DND-41 (cell line): ENCODE measurements at regions not wholly inside any gene's neighbourhood (a gene's known extent, or its start where the extent isn't known, plus 50 kb on each side); places are given as distances from the start of the nearest gene placed in this dataset.

Experiments
- ATAC-seq: fragments of 200-7000 bp; cut with Tn5 transposase; 3 replicates; pipeline ENCODE4 v1.9.1; 2021; ENCODE audit warnings: low read depth; ENCODE audit not compliant: insufficient read depth
- DNase-seq: peaks from one replicate; pipeline ENCODE4 v3.0.0-alpha.2; 2020
- H2AFZ ChIP-seq: 2 replicates; pipeline ENCODE4 v1.6.0; 2012; ENCODE audit warnings: low read depth, low read length
- H3K27ac ChIP-seq: 2 replicates; pipeline ENCODE4 v1.5.1; 2012; ENCODE audit warnings: low read length, inconsistent platforms
- H3K27me3 ChIP-seq: fragments of 200-600 bp; sonication (generic); 2 replicates; pipeline ENCODE4 v1.6.0; 2012; ENCODE audit warnings: low read length, mild to moderate bottlenecking, inconsistent platforms; ENCODE audit not compliant: insufficient read depth, poor library complexity
- H3K36me3 ChIP-seq: 2 replicates; pipeline ENCODE4 v1.5.1; 2012; ENCODE audit warnings: low read length, inconsistent platforms; ENCODE audit not compliant: insufficient read depth
- H3K4me1 ChIP-seq: 2 replicates; pipeline ENCODE4 v1.5.1; 2012; ENCODE audit warnings: mild to moderate bottlenecking, low read length; ENCODE audit not compliant: insufficient read depth
- H3K4me2 ChIP-seq: 2 replicates; pipeline ENCODE4 v1.6.0; 2012; ENCODE audit warnings: mild to moderate bottlenecking, moderate library complexity, low read length, inconsistent platforms; ENCODE audit not compliant: insufficient read depth
- H3K4me3 ChIP-seq, 2 experiments: fragments of 200-600 bp in 1 of 2; shearing (Covaris generic) in 1 of 2; 2 replicates each; pipeline ENCODE4 v1.5.1; 2012 to 2016; ENCODE audit warnings: inconsistent platforms in 2 of 2, low read length in 2 of 2, mild to moderate bottlenecking in 2 of 2, low read depth in 1 of 2, moderate library complexity in 1 of 2
- H3K79me2 ChIP-seq: 2 replicates; pipeline ENCODE4 v1.6.0; 2012; ENCODE audit warnings: low read length, inconsistent platforms; ENCODE audit not compliant: insufficient read depth
- H3K9ac ChIP-seq: 2 replicates; pipeline ENCODE4 v1.6.0; 2012; ENCODE audit warnings: low read depth, mild to moderate bottlenecking, inconsistent platforms, low read length, moderate library complexity
- H3K9me3 ChIP-seq: 2 replicates; pipeline ENCODE4 v1.5.1; 2012; ENCODE audit warnings: low read length, moderate library complexity, mild to moderate bottlenecking, inconsistent platforms; ENCODE audit not compliant: insufficient read depth, severe bottlenecking
- H4K20me1 ChIP-seq: 2 replicates; pipeline ENCODE4 v1.6.0; 2012; ENCODE audit warnings: low read length; ENCODE audit not compliant: insufficient read depth
- CTCF ChIP-seq: IDR thresholded peaks from 2 replicates; pipeline ENCODE4 v1.5.1; 2012; ENCODE audit warnings: borderline replicate concordance, low read length, moderate library complexity, mild to moderate bottlenecking; ENCODE audit not compliant: poor library complexity, severe bottlenecking; ENCODE audit errors: extremely low read depth
- EZH2 ChIP-seq: IDR thresholded peaks from 3 replicates; pipeline ENCODE4 v1.6.1; 2012; ENCODE audit warnings: borderline replicate concordance, low read depth, mild to moderate bottlenecking, moderate library complexity, low read length, inconsistent platforms; ENCODE audit not compliant: severe bottlenecking

- no peak for DNase-seq
- H3K4me3 ChIP-seq, result no peak overlapping the region
- no peak overlapping the region for H2AFZ ChIP-seq
- no peaks in the 10 kb centered on the region for H3K36me3 ChIP-seq
- H3K9me3 ChIP-seq, result no peaks in the 10 kb centered on the region
- H3K27ac ChIP-seq, result no peak overlapping the region
- H3K79me2 ChIP-seq, result no peaks in the 10 kb centered on the region
- no peaks in the 10 kb centered on the region for H3K27me3 ChIP-seq
- H4K20me1 ChIP-seq, result no peaks in the 10 kb centered on the region
- no peaks in the 10 kb centered on the region for H3K4me1 ChIP-seq
- no peak overlapping the region for H3K9ac ChIP-seq
- no peak overlapping the region for H3K4me2 ChIP-seq
- ATAC-seq, result no peak
- TF ChIP-seq EZH2 (no peak), CTCF (no peak)
Measured at GRCh38 chr1:56435434-56436262, 143.7 kb downstream of the PLPP3 start.

GRCh38 chr1:56434740-56435139 lies 144.6 kb downstream of the PLPP3 start:
- DNase-seq, result no peak
- Histone ChIP-seq H3K4me3 (no peak overlapping the region), H3K4me1 (no peaks in the 10 kb centered on the region), H3K79me2 (no peaks in the 10 kb centered on the region), H3K27ac (no peak overlapping the region), H2AFZ (no peak overlapping the region), H3K36me3 (no peaks in the 10 kb centered on the region), H3K9ac (no peak overlapping the region), H4K20me1 (no peaks in the 10 kb centered on the region), H3K4me2 (no peak overlapping the region), H3K9me3 (no peaks in the 10 kb centered on the region), H3K27me3 (no peaks in the 10 kb centered on the region)
- ATAC-seq, result no peak; the same call in 2 of the 3 replicates
- TF ChIP-seq EZH2, result no peak
- TF ChIP-seq CTCF, result peak; percentile 4

- Histone ChIP-seq H3K4me1 (no peaks in the 10 kb centered on the region), H3K4me3 (no peak overlapping the region), H3K79me2 (no peaks in the 10 kb centered on the region), H3K27me3 (no peaks in the 10 kb centered on the region), H3K27ac (no peak overlapping the region), H4K20me1 (no peaks in the 10 kb centered on the region), H3K9ac (no peak overlapping the region), H2AFZ (no peak overlapping the region), H3K4me2 (no peak overlapping the region), H3K36me3 (no peaks in the 10 kb centered on the region), H3K9me3 (no peaks in the 10 kb centered on the region)
- ATAC-seq, result no peak
- no peak for DNase-seq
- no peak for TF ChIP-seq EZH2
Measured at GRCh38 chr1:56434025-56434424, 145.3 kb downstream of the PLPP3 start.

- H3K27ac ChIP-seq, result no peak overlapping the region
Measured at GRCh38 chr1:56433056-56433577, 146.2 kb downstream of the PLPP3 start.

More at GRCh38 chr1:56433056-56433577, 146.2 kb downstream of the PLPP3 start:
- Histone ChIP-seq H3K27me3 (no peaks in the 10 kb centered on the region), H3K9me3 (no peaks in the 10 kb centered on the region), H3K4me2 (no peak overlapping the region), H2AFZ (no peak overlapping the region), H3K79me2 (no peaks in the 10 kb centered on the region), H3K4me1 (no peaks in the 10 kb centered on the region), H4K20me1 (no peaks in the 10 kb centered on the region), H3K4me3 (no peak overlapping the region), H3K36me3 (no peaks in the 10 kb centered on the region), H3K9ac (no peak overlapping the region)
- TF ChIP-seq CTCF, result no peak
- no peak for TF ChIP-seq EZH2
- no peak for ATAC-seq
- no peak for DNase-seq
